ENCODE measurements at regions not wholly inside any gene's neighbourhood (a gene's known extent, or its start where the extent isn't known, plus 50 kb on each side); places are given as distances from the start of the nearest gene placed in this dataset.

DNA sequence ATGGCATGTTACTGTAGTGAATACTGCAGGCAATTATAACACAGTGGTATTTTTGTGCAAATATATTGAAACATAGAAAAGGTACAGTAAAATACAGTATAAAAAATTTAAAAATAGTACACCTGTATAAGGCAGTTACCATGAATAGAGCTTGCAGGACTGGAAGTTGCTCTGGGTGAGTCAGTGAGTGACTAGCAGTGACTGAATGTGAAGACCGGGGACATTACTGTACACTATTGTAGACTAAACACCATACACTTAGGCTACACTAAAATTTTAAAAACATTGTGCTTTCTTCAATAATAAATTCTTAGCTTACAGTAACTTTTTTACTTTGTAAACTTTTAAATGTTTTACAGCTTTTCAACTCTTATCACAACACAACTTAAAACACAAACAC, 181.7 kb downstream of the GALC start:
- TF ChIP-seq EZH2 (IDR thresholded peaks at IDR 0.05; ENCODE audit: borderline replicate concordance, insufficient read depth, low read length, poor library complexity, severe bottlenecking) (no peak), MXI1 (conservative IDR thresholded peaks at IDR 0.05; ENCODE audit: poor library complexity, severe bottlenecking) (no peak), TAF1 (IDR thresholded peaks at IDR 0.05; ENCODE audit: low read depth) (no peak), SMC3 (conservative IDR thresholded peaks at IDR 0.05; ENCODE audit: poor library complexity) (no peak), POLR2AphosphoS5 (IDR thresholded peaks at IDR 0.05) (no peak), EP300 (conservative IDR thresholded peaks at IDR 0.05; ENCODE audit: poor library complexity, severe bottlenecking) (no peak), RAD21 (conservative IDR thresholded peaks at IDR 0.05) (no peak)
- TF ChIP-seq, protein P1, sequence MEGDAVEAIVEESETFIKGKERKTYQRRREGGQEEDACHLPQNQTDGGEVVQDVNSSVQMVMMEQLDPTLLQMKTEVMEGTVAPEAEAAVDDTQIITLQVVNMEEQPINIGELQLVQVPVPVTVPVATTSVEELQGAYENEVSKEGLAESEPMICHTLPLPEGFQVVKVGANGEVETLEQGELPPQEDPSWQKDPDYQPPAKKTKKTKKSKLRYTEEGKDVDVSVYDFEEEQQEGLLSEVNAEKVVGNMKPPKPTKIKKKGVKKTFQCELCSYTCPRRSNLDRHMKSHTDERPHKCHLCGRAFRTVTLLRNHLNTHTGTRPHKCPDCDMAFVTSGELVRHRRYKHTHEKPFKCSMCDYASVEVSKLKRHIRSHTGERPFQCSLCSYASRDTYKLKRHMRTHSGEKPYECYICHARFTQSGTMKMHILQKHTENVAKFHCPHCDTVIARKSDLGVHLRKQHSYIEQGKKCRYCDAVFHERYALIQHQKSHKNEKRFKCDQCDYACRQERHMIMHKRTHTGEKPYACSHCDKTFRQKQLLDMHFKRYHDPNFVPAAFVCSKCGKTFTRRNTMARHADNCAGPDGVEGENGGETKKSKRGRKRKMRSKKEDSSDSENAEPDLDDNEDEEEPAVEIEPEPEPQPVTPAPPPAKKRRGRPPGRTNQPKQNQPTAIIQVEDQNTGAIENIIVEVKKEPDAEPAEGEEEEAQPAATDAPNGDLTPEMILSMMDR (IDR thresholded peaks at IDR 0.05; ENCODE audit: poor library complexity, severe bottlenecking) = no peak
- TF ChIP-seq, protein P2, sequence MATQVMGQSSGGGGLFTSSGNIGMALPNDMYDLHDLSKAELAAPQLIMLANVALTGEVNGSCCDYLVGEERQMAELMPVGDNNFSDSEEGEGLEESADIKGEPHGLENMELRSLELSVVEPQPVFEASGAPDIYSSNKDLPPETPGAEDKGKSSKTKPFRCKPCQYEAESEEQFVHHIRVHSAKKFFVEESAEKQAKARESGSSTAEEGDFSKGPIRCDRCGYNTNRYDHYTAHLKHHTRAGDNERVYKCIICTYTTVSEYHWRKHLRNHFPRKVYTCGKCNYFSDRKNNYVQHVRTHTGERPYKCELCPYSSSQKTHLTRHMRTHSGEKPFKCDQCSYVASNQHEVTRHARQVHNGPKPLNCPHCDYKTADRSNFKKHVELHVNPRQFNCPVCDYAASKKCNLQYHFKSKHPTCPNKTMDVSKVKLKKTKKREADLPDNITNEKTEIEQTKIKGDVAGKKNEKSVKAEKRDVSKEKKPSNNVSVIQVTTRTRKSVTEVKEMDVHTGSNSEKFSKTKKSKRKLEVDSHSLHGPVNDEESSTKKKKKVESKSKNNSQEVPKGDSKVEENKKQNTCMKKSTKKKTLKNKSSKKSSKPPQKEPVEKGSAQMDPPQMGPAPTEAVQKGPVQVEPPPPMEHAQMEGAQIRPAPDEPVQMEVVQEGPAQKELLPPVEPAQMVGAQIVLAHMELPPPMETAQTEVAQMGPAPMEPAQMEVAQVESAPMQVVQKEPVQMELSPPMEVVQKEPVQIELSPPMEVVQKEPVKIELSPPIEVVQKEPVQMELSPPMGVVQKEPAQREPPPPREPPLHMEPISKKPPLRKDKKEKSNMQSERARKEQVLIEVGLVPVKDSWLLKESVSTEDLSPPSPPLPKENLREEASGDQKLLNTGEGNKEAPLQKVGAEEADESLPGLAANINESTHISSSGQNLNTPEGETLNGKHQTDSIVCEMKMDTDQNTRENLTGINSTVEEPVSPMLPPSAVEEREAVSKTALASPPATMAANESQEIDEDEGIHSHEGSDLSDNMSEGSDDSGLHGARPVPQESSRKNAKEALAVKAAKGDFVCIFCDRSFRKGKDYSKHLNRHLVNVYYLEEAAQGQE (IDR thresholded peaks at IDR 0.05; ENCODE audit: borderline replicate concordance) = no peak
